ENCODE measurements at regions not wholly inside any gene's neighbourhood (a gene's known extent, or its start where the extent isn't known, plus 50 kb on each side); places are given as distances from the start of the nearest gene placed in this dataset.

DNA sequence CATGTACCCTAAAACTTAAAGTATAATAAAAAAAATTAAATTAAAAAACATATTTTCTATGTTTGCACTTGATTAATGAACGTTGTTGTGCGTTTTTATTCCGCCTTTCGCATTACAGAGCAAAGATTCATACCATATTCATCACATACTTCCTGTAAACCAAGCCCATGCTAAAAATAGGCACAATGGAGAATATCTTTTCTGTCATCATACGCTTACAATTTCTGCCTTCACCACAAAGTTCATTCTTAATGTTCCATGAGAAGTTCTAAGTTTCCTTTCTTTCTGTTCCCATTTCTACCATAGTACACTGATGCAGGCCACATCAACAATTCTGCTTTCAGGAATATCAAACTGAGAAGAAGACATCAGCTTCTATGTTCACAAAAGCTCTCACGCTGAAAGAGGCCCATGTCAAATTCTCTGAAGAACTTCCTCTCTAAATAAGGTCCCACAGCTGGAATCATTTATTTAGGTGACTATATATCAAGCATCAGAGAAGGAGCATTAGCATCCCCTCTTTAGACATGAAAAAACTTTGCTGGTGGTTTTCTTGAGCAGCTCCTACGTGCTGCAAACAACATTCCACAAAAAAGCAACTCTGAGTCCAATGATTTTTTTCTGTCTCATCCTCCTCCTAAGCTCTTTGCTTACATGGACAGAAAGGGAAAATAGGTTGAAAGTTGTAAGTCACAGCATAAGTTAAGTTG lies 456.4 kb downstream of the CDH10 start:
- H2AFZ ChIP-seq (ENCODE audit: low read depth, low read length) = no peak overlapping the region
- H3K4me2 ChIP-seq (ENCODE audit: low read length) = no peak overlapping the region
- H3K27ac ChIP-seq (ENCODE audit: low read length) = no peak overlapping the region
- H3K4me3 ChIP-seq (ENCODE audit: low read length) = no peak overlapping the region
- no peaks in the 10 kb centered on the region for H3K9me3 ChIP-seq (ENCODE audit: low read length)
- H3K79me2 ChIP-seq (replicated peaks; ENCODE audit: insufficient read depth, low read length) = no peaks in the 10 kb centered on the region
- no peaks in the 10 kb centered on the region for H3K9me2 ChIP-seq (ENCODE audit: insufficient read depth, low read length)
- H3F3A ChIP-seq (ENCODE audit: insufficient read depth, low read length, poor library complexity, severe bottlenecking) = no peaks in the 10 kb centered on the region
- TF ChIP-seq, protein P1, sequence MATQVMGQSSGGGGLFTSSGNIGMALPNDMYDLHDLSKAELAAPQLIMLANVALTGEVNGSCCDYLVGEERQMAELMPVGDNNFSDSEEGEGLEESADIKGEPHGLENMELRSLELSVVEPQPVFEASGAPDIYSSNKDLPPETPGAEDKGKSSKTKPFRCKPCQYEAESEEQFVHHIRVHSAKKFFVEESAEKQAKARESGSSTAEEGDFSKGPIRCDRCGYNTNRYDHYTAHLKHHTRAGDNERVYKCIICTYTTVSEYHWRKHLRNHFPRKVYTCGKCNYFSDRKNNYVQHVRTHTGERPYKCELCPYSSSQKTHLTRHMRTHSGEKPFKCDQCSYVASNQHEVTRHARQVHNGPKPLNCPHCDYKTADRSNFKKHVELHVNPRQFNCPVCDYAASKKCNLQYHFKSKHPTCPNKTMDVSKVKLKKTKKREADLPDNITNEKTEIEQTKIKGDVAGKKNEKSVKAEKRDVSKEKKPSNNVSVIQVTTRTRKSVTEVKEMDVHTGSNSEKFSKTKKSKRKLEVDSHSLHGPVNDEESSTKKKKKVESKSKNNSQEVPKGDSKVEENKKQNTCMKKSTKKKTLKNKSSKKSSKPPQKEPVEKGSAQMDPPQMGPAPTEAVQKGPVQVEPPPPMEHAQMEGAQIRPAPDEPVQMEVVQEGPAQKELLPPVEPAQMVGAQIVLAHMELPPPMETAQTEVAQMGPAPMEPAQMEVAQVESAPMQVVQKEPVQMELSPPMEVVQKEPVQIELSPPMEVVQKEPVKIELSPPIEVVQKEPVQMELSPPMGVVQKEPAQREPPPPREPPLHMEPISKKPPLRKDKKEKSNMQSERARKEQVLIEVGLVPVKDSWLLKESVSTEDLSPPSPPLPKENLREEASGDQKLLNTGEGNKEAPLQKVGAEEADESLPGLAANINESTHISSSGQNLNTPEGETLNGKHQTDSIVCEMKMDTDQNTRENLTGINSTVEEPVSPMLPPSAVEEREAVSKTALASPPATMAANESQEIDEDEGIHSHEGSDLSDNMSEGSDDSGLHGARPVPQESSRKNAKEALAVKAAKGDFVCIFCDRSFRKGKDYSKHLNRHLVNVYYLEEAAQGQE (IDR thresholded peaks at IDR 0.05; ENCODE audit: borderline replicate concordance) = no peak
- H3K27me3 ChIP-seq (ENCODE audit: insufficient read depth, low read depth, low read length) = no peaks in the 10 kb centered on the region
- no peaks in the 10 kb centered on the region for H3K36me3 ChIP-seq (ENCODE audit: insufficient read depth, low read length)
- no peaks in the 10 kb centered on the region for H4K20me1 ChIP-seq (ENCODE audit: insufficient read depth)
- H3K9ac ChIP-seq (ENCODE audit: low read length) = no peak overlapping the region

GRCh38 chr5:24196789-24197188 lies 448.0 kb downstream of the CDH10 start:
- Histone ChIP-seq H3K36me3 (ENCODE audit: insufficient read depth, low read length) (no peaks in the 10 kb centered on the region), H3K9ac (ENCODE audit: low read length) (no peak overlapping the region), H3K79me2 (replicated peaks; ENCODE audit: insufficient read depth, low read length) (no peaks in the 10 kb centered on the region), H3K27me3 (ENCODE audit: insufficient read depth, low read depth, low read length) (no peaks in the 10 kb centered on the region), H3K9me3 (ENCODE audit: low read length) (no peaks in the 10 kb centered on the region), H3K27ac (ENCODE audit: low read length) (no peak overlapping the region), H4K20me1 (ENCODE audit: insufficient read depth) (no peaks in the 10 kb centered on the region), H3F3A (ENCODE audit: insufficient read depth, low read length, poor library complexity, severe bottlenecking) (no peaks in the 10 kb centered on the region), H3K4me3 (ENCODE audit: low read length) (no peak overlapping the region), H2AFZ (ENCODE audit: low read depth, low read length) (no peak overlapping the region), H3K4me2 (ENCODE audit: low read length) (no peak overlapping the region), H3K9me2 (ENCODE audit: insufficient read depth, low read length) (no peaks in the 10 kb centered on the region)
- TF ChIP-seq TAF1 (IDR thresholded peaks at IDR 0.05; ENCODE audit: low read depth) (no peak), RAD21 (conservative IDR thresholded peaks at IDR 0.05) (no peak), CTCF (IDR thresholded peaks at IDR 0.05; ENCODE audit: poor library complexity, severe bottlenecking) (no peak), EZH2 (IDR thresholded peaks at IDR 0.05; ENCODE audit: borderline replicate concordance, insufficient read depth, low read length, poor library complexity, severe bottlenecking) (no peak), POLR2AphosphoS5 (IDR thresholded peaks at IDR 0.05) (no peak), SMC3 (conservative IDR thresholded peaks at IDR 0.05; ENCODE audit: poor library complexity) (no peak), EP300 (conservative IDR thresholded peaks at IDR 0.05; ENCODE audit: poor library complexity, severe bottlenecking) (no peak), MXI1 (conservative IDR thresholded peaks at IDR 0.05; ENCODE audit: poor library complexity, severe bottlenecking) (no peak)
- TF ChIP-seq, protein P1 (IDR thresholded peaks at IDR 0.05; ENCODE audit: borderline replicate concordance) = no peak
